D341Med (cell line): ENCODE measurements at regions not wholly inside any gene's neighbourhood (a gene's known extent, or its start where the extent isn't known, plus 50 kb on each side); places are given as distances from the start of the nearest gene placed in this dataset.
"Not testable (repeated sequence)": the region's sequence is repeated elsewhere in the genome, so short reads cannot be mapped to it uniquely, and the experiment has no call there.

ENCODE experiments used
- DNase-seq: peaks from one replicate; pipeline ENCODE4 v3.0.0; 2012; ENCODE audit warnings: low spot score

DNA sequence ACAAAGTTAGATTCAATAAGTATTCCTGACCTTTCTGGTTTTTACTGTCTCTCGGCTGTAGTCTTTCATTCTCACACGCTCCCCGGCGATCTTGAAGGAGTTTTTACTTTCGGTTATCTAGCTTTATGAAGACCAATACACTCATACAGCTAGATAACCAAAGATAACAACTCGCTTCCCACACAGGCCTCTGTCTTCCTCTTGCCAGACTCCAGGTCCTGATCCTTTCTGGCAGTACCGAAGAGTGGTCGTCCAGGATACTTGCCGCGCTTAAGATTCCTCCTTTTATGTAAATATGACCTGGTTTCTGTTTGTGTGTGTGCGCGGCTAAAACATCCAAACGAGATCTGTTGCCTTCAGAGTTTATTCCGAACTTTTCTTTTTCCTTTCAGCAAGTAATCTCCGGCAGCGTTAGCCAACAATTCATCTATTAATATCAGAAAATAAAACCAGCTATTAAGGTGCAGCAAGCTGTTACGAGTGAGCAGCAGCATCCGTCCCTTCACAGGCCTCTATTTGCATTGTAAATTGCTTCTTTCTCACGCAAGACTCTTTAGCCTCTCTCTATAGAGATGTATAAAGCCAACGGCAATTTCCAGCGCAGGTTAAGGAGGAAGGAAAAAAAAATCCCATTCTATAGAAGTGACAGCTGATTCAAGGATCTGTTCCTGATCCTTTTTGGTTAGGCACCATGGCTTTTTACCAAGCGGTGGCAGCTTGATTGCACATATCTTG is 216.1 kb downstream of the MEF2C start:
- DNase-seq: no peak

DNA sequence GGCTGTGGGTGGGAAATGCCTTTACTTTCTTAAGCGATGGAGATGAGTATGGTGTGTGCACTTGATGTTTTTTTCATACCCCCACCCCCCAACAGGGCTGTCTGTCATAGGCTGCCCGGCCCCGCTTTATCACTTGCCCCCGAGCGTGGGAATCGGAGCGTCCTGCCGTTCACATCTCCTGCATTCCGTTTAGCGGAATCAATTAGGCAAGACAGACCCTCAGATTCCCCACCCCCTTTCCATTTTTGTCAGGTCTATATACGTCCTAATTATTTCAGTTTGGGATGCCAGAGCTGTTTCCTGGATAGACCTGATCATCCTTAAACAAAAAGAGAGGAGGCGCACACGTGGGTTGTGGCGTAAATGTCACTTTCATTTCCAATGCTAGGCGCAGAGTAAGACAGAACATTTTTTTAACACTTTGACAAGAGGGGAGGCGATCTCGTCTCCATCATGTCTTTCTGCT is 217.2 kb downstream of the MEF2C start:
- DNase-seq: no peak

DNA sequence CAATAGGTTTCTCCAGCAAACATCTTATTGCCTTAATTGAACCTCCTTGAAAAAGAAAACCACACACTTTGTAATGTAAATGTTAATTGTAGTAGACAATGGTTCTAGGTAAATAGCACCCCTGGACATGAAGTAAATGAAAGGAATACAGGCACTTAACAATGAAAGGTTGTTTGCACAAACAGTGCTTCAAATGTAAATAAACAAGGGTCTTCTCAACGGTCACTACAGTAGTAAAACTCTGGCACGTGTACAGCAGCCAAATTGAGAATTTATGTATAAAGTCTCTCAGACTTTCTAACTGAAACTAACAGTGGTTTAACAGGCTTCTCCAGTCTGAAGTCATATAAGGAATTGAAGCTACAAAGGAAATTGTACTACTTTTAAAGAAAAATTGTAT is 218.3 kb downstream of the MEF2C start:
- DNase-seq: no peak

DNA sequence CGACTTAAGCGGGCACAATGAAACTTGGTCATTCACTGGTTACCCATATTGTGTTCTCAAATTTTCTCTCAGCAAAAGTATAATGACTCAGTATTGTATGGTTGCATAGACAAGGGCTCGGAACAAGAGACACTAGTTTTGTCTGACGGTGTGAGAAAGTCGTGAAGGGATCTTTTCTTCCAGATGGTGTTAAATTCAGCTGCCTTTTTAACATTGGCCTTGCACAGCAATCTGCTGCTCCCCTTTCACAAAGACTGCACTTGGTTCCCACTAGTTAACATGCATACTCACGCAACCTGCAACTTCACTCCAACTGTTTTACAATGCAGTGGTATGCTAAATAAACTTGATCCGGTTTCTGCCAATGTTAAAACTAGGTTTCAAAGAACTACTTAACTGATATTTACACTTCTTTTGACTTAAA is 219.2 kb downstream of the MEF2C start:
- no peak for DNase-seq

DNA sequence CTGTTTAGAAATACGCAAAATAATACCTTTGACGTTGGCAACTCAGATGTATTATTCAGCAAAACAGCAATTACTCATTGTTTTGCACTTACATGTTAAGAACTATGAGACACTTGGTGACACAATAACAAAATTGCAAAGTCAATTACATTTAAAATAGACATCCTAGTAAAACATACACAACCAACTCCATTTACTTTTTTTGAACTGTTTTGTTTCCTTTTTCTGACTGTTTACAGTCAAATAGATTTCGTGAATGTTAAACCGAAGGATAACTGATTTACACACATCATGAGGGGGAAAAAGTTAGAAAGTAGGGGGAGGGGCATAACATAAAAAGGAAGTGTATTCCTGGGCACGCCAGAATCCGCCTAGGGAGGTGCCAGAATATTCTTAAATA is 220.1 kb downstream of the MEF2C start:
- no peak for DNase-seq

DNA sequence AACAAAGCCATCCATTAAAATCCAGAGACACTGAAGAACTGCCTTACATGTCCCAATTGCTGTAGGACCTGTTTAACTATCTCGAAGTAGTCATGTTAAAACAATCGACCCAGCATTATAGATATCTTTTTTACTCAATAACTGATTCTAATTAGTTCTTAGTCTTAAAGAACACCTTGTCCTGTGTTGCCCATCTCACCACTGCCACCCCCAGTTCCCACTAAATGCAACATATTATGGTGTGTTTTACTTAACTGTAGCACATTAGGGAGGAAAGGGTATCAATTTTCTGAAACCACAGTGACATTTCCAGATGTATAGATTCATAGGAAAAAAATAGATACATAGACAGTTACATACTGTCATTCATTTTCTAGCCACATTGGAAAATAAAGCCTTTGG is 221.2 kb downstream of the MEF2C start:
- no peak for DNase-seq

DNA sequence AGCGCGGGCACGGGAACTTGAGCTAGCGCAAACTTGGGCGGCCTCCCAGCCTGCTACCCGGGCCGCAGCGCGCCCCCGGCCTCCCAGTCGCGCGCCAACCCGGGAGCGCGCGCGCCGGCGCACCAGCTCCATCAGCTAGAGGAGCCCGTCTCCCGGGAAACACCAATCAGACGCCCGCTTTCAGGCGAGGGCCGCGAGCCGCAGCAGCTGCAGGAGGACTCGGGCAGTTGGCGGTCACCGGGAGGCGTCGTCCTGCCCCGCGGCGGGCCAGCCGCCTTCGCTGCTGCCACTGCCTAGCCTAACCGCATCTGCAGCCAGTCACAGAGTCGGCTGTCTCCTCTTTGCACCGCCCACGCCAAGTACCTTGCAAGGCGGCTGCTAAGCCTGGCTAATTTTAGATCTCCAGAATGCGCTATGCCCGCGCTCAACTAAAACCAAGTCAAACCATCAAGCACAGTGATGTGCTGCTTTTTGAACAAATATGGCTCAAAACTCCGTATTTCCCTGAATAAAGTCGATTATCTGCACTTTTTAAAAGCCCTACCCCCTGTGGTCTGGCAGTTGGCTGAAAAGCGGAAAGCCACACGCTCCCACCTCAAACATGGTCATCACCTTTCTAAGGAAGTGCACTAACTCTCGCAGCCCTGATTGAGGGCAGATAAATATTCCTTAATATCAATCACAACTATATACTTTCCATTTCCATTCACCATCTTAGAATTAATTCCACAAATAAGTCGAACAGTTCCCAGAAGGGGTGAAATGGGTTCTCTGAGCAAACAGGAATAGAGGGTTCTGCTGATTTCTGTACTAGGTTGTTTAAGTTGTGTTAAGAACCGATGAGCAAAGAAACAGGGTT is 221.8 kb downstream of the MEF2C start:
- peak; percentile 97 for DNase-seq

DNA sequence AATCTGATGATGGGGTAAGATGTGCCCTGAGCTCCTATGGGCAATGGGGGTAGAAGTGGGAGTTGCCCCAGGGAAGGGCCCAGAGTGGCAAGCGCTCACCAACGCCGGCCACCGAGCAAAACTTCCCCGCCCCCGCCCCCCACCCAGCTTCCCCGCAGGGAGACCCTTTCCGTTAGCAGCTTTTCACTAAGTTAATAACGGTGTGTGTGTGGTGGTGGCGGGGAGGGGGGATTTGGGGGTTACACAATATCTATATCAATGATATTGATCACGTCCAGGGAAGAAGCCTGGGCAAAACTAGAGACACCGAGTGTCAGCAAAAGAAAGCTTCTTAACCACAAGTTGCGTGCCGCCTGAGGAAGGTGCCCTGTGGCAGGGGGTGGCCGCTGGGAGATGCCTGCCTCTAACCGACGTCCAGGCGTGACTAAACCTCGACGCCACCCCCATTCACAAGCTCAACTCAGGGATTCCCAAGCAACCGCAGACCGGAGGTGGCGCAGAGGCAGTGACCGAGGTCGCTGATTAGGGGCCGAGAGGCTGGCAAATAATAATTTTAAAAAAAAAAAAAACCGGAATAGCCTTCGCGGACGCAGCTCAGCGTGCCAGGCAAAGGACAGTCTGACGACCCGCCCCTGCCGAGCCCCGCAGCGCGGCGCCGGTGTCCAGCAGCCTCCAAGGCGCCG is 222.6 kb downstream of the MEF2C start:
- DNase-seq: peak; percentile 72

DNA sequence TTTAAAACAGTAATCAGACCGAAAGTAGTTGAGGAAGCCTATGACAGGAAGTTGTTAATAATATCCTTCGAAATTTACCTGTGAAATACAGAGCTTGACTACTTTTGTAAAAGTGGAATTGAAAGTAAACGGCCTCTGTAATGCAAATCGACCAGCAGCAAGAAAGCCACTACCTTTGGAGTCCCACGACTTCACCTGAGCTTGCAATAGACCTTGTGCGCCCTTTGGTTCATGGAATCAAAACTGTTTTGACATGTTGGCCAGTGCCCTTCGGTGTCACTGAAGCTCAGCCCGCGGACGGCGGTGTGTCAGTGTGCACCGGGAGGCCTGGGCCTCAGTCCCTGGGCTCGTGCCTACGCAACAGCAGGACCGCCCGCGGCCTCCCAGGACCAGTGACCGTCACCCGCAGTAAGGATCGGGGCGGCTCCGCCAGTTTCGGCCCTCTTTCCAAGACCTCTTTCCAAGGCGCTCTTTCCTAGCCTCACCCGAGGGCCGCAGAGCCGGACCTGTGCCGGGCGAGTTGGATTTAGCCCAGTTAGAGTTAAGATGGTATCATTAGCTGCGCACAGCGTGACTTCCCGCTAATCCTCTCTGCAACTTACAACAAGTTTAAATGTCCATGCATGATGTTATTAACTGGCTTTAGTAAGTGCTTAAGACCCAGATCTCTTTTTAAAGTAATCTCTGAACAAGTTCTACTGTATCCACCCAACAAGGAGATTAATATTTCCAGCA is 223.3 kb downstream of the MEF2C start:
- DNase-seq: no peak

DNA sequence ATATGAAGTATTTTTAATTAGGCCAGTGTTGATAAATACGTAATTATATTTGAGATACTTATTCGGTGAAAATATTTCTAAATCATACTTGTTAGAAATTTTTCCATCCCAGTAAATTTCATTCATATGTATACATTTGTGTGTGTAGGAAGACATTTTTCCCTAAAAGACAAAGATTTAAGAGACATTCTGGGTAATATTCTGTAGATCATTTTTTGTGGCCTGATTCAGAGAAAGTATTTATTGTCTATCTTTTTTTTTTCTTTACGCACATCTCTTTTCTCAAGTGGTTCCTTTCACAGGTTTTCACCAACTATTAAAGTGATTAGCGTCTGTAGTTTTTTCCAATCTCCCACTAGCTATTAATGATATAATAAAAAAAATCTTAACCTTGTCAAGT is 224.1 kb downstream of the MEF2C start:
- DNase-seq: no peak

DNA sequence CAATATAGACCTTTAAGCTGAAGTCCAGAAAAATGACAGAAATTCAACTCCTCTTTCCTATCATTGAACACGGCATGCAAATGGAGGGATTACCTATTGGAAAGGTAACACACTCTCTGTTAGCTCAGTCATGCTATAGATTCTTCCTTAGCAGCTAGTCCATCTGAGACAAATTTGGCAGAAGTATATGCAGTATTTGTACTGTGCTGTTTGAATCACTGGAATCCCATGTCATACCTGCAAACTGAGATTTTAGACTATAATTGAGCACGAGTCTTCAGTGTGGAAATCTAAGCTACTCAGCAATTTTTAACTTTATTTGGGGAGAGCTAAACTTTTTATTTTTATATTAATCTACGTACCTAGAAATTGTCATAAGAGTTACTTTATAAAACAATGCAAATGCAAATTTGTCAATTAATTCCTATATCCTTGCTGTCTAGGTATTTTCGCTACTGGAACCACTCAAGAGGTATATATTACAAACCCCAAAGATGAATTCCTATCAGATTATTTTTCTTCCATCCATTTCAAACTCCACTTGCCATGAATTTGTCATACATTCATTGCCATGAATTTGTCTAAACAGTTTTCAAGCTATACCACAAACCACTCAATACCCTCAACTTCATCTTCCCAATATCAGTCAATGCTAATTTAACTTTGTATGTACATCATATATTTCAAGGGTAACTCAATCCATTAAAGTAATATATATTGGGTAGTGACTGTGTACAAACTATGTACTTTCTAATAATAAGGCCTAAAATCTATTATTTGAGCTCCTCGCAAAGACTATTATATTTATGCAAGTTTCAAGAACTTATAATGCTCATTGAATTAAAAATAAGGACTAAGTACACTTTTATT is 224.8 kb downstream of the MEF2C start:
- no peak for DNase-seq

DNA sequence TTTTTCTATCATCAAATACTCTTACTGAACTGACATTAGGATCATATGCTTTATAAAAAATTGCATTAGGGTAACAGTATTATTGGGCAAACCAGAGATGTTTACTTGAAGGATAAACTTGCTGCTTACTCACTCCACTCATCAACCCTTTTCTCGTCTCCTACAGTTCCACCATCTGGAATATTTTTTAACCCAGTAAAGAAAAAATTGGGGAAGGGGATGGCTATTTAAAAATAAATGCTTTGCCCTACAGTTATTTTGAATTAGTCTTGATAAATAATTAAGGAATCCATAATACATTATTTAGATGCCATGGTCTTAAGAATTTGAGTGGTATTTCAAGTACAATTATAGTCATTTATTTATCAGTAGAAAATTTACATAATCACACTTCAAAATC is 225.8 kb downstream of the MEF2C start:
- DNase-seq: no peak

DNA sequence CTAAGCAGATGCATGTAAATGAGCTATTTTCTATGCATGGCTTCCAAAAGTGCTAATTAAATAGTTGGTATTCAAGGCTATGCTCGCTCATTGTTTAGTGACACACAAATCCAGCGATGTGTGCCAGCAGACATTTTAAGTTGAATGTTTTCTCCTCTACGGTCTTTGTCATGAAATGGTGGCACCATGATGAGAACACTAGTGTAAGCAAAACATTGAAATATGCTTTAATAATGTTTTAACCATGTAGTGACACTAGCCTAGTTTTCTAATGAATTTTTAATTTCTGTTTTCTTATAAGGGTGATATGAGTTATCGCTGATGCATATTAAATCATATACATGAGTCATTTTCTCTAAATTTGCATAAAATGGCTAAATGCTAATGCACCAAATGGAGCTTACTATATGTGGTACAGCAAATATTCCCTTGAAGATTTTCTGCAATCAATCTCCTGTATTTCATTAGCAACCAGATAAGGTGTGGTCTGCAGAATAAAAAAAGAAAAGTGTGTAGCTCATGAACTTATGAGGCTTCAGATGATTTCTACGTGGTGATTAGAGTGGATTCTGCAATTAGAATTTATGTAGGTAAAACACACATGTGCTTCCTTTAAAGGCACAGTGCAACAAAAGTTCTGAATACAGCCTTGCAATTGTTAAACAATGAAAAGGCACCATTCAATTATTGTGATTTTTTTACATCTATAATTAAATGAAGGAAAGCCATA is 226.6 kb downstream of the MEF2C start:
- no peak for DNase-seq

DNA sequence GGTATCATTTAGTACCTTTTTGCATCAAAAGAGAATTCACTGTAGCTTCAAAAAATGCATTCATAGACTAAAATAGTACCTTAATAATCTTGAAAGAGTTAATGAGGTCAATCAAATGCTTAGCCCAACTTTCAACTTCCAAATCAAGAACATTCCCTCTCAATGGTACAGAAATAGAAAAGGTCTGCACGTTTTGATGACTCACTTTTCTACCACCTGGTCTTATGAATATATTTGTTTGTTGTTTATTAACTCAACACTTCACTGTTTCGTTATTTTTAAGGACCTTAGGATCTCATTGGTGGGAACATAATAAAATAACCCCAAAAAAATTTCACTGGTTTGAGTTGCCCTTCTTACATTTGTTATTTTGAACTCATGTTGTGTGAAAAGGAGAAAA is 229.5 kb downstream of the MEF2C start:
- no peak for DNase-seq

DNA sequence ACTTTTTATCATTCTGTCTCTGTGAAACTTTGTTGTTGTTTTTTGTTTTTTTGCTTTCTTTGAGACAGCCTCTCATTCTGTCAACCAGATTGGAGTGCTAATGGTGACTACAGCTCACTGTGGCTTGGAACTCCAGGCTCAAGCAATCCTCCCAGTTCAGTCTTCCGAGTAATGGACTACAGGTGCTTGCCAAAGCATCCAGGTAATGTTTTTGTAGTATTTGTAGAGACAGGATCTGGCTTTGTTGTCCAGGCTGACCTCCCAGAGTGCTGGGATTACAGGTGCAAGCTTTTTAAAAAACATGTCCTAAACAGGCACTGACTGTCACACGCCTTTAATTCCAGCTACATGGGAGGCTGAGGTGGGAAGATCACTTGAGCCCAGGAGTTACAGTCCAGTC is 235.1 kb downstream of the MEF2C start:
- DNase-seq: no peak

DNA sequence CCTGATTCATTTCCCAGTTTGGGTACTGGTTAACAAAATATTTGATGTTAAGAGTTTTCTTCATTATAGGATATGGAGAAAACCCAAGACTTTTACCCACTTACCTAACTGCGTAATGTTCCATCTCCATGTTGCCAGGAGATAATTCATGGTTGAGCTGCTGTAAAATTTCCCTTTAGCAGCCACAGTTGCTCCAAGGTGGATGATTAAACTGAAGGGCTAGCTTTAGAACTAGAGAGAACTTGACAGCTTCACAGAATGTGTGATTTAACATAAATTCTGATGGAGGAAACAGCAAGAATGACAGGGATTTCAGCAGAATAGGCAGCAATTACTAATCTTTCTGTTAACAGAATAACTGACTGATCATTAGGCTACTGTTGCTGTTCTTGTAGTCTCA is 236.1 kb downstream of the MEF2C start:
- DNase-seq: no peak

DNA sequence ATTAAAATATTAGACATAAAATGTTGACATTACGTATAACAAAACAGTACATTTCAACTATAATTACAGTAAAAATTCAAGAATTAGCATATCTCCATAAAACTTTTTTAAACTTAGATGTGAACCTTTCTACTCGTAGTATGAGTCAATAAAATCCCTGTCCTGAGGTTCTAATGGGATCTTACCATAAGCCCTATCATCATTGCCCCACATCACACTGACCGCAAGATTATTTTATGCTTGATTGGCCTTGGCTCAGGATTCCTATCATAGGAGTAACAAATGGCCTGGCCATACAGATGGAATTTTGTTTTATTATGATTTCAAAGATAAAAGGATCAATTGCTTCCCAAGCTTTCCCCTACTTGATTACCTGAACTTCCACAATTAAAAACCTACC is 238.3 kb downstream of the MEF2C start:
- DNase-seq: no peak

DNA sequence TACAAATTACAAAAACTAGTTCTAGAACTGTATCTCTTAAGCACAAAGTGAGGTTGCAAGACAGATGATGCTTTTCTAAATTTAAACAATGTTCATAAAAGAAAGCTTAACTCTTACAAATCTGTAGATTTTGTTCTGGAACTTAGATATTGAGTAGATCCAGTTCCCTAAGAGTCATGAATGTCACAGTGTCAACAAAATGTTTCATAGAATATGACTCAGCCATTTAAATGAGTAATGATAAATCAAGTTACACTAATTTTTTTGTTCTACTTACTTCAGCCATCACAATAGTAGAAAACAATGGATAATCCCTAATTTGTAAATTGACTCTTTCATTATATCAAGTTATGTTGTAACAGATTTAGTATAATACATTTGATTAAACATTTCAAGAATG is 239.7 kb downstream of the MEF2C start:
- no peak for DNase-seq

DNA sequence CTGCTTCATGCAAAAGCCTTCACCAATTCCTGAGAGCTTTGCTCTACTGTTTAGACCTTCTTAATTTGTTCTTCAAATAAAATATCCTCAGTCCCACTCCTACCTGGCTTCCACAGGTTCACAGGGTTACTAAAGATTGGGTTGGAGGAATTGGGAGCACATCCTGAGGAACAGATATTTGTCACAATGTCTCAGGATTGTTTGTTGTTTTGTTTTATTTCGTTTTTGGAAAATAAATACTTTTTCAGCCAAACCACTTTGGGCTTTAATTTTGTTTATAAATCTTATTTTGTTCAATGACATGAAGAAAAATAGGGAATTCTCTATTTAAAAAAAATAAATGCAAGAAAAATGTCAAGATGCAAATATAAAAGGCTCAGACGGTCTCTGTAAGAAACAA is 249.0 kb downstream of the MEF2C start:
- DNase-seq: no peak

DNA sequence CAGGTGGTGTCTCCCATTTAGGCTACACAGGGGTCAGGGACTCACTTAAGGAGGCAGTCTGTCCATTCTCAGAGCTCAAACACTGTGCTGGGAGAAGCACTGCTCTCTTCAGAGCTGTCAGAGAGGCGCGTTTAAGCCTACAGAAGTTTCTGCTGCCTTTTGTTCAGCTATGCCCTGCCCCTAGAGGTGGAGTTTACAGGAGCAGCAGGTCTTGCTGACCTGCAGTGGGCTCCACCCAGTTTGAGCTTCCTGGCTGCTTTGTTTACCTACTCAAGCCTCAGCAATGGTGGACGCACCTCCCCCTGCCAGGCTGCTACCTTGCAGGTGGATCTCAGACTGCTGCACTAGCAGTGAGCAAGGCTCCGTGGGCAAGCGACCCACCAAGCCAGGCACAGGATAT is 260.1 kb downstream of the MEF2C start:
- not testable (repeated sequence) for DNase-seq
